ENCODE measurements at regions not wholly inside any gene's neighbourhood (a gene's known extent, or its start where the extent isn't known, plus 50 kb on each side); places are given as distances from the start of the nearest gene placed in this dataset.

- H3K36me3 ChIP-seq (ENCODE audit: insufficient read depth, low read length), result no peaks in the 10 kb centered on the region
- Mint-ChIP-seq H3K4me1 (ENCODE audit: low read depth) (no peaks in the 10 kb centered on the region), H3K9me3 (no peaks in the 10 kb centered on the region), H3K4me3 (no peak overlapping the region), H3K27ac (no peak overlapping the region), H3K27me3 (peaks cover 52% of the 10 kb centered on the region), H3K36me3 (ENCODE audit: low read depth) (no peaks in the 10 kb centered on the region)
- intact Hi-C loops (cut with DNase I, micrococcal nuclease), result no loop called here
- no peaks in the 10 kb centered on the region for H3K4me1 ChIP-seq (ENCODE audit: insufficient read depth, low read length)
- no peaks in the 10 kb centered on the region for H3K9me3 ChIP-seq (ENCODE audit: control insufficient read depth in 1 of 2, insufficient read depth in 1 of 2, low read length in 2 of 2)
- no peak overlapping the region for H3K27ac ChIP-seq (ENCODE audit: low read depth in 1 of 2, low read length in 2 of 2)
- ChIA-PET POLR2A (no interaction called here), CTCF (no interaction called here)
- no peak for ATAC-seq (ENCODE audit: poor library complexity)
- H3K4me3 ChIP-seq (ENCODE audit: low read length), result no peak overlapping the region
- no peak for TF ChIP-seq CTCF (IDR thresholded peaks at IDR 0.05)
- peaks cover 18 to 23% of the 10 kb centered on the region in 2 experiments for H3K27me3 ChIP-seq (ENCODE audit: control insufficient read depth in 1 of 2, insufficient read depth in 2 of 2, low read length in 2 of 2)
- no peak for DNase-seq
Observed at GRCh38 chr1:36595921-36596320, 113.2 kb upstream of the CSF3R start.

- Histone ChIP-seq H3K4me1 (ENCODE audit: insufficient read depth, low read length) (no peaks in the 10 kb centered on the region), H3K27me3 (ENCODE audit: control insufficient read depth in 1 of 2, insufficient read depth in 2 of 2, low read length in 2 of 2) (peaks cover 18 to 24% of the 10 kb centered on the region in 2 experiments), H3K36me3 (ENCODE audit: insufficient read depth, low read length) (no peaks in the 10 kb centered on the region), H3K27ac (ENCODE audit: low read depth in 1 of 2, low read length in 2 of 2) (no peak overlapping the region), H3K9me3 (ENCODE audit: control insufficient read depth in 1 of 2, insufficient read depth in 1 of 2, low read length in 2 of 2) (no peaks in the 10 kb centered on the region), H3K4me3 (ENCODE audit: low read length) (no peak overlapping the region)
- Mint-ChIP-seq H3K9me3 (no peaks in the 10 kb centered on the region), H3K4me1 (ENCODE audit: low read depth) (no peaks in the 10 kb centered on the region), H3K27ac (no peak overlapping the region), H3K27me3 (peaks cover 58% of the 10 kb centered on the region), H3K4me3 (no peak overlapping the region), H3K36me3 (ENCODE audit: low read depth) (no peaks in the 10 kb centered on the region)
- ATAC-seq (ENCODE audit: poor library complexity) (no peak), DNase-seq (no peak)
- POLR2A ChIA-PET, result no interaction called here
- no peak for TF ChIP-seq CTCF (IDR thresholded peaks at IDR 0.05)
- intact Hi-C loops (cut with DNase I, micrococcal nuclease), result no loop called here
- CTCF ChIA-PET, result no interaction called here
Observed at GRCh38 chr1:36595349-36595748, 112.6 kb upstream of the CSF3R start.

GRCh38 chr1:36594023-36594422, 111.3 kb upstream of the CSF3R start:
- no peaks in the 10 kb centered on the region for H3K36me3 Mint-ChIP-seq (ENCODE audit: low read depth)
- intact Hi-C loops (cut with DNase I, micrococcal nuclease), result no loop called here
- H3K27me3 Mint-ChIP-seq, result peaks cover 61% of the 10 kb centered on the region
- ATAC-seq (ENCODE audit: poor library complexity) (no peak), DNase-seq (no peak)
- H3K4me3 ChIP-seq (ENCODE audit: low read length), result no peak overlapping the region
- H3K4me1 ChIP-seq (ENCODE audit: insufficient read depth, low read length), result no peaks in the 10 kb centered on the region
- peaks cover 20 to 28% of the 10 kb centered on the region in 2 experiments for H3K27me3 ChIP-seq (ENCODE audit: control insufficient read depth in 1 of 2, insufficient read depth in 2 of 2, low read length in 2 of 2)
- no peak overlapping the region for H3K27ac ChIP-seq (ENCODE audit: low read depth in 1 of 2, low read length in 2 of 2)
- no peak overlapping the region for H3K4me3 Mint-ChIP-seq
- H3K27ac Mint-ChIP-seq, result no peak overlapping the region
- ChIA-PET CTCF (interaction anchor here (0.6 kb wide), 1 partner anchor 15 kb away, joined by 3 read pairs; no protein-coding TSS in a partner anchor), POLR2A (no interaction called here)
- no peaks in the 10 kb centered on the region for H3K9me3 ChIP-seq (ENCODE audit: control insufficient read depth in 1 of 2, insufficient read depth in 1 of 2, low read length in 2 of 2)
- TF ChIP-seq CTCF (IDR thresholded peaks at IDR 0.05), result no peak
- no peaks in the 10 kb centered on the region for H3K36me3 ChIP-seq (ENCODE audit: insufficient read depth, low read length)
- no peaks in the 10 kb centered on the region for H3K4me1 Mint-ChIP-seq (ENCODE audit: low read depth)
- H3K9me3 Mint-ChIP-seq, result no peaks in the 10 kb centered on the region

All from CD4-positive, alpha-beta T cell (primary cell).